Right atrium auricular region (tissue), 2 donors: ENCODE measurements at regions not wholly inside any gene's neighbourhood (a gene's known extent, or its start where the extent isn't known, plus 50 kb on each side); places are given as distances from the start of the nearest gene placed in this dataset.
A peak's percentile ranks its signal among the peaks of the same experiment; 100 is the strongest.

Experiments
- DNase-seq: peaks from one replicate; pipeline ENCODE4 v3.0.0-alpha.2; 2019; ENCODE audit warnings: low spot score
- H3K27ac ChIP-seq, 2 donors: fragments of 200-600 bp; sonication (generic); 1 replicate in 1 of 2; 2 replicates in 1 of 2; pipeline ENCODE4 v1.5.1; 2016 to 2019
- H3K27me3 ChIP-seq, 2 donors: fragments of 200-600 bp; sonication (generic); one replicate each; pipeline versions ENCODE4 v1.5.1 to v1.6.0; 2017 to 2019
- H3K36me3 ChIP-seq: fragments of 200-600 bp; sonication (generic); one replicate; pipeline ENCODE4 v1.5.1; 2016
- H3K4me1 ChIP-seq, 2 donors: fragments of 200-600 bp; sonication (generic); one replicate each; pipeline versions ENCODE4 v1.5.1 to v1.6.0; 2017 to 2019
- H3K4me3 ChIP-seq, 2 donors: fragments of 200-600 bp; sonication (generic); 1 replicate in 1 of 2; 2 replicates in 1 of 2; pipeline ENCODE4 v1.5.1; 2017 to 2019; ENCODE audit warnings: mild to moderate bottlenecking in 1 of 2, moderate library complexity in 1 of 2
- H3K9me3 ChIP-seq, 2 donors: fragments of 200-600 bp; sonication (generic); one replicate each; pipeline ENCODE4 v1.5.1; 2019
- TF ChIP-seq, protein P1 (sequence below), 2 donors: fragments of 200-600 bp; sonication (generic); IDR thresholded peaks; one replicate each; pipeline ENCODE4 v1.5.1; 2019; ENCODE audit warnings: antibody characterized with exemption in 2 of 2

GRCh38 chr11:97786961-97787360 is 1233.8 kb upstream of the CNTN5 start:
- TF ChIP-seq, protein P1, sequence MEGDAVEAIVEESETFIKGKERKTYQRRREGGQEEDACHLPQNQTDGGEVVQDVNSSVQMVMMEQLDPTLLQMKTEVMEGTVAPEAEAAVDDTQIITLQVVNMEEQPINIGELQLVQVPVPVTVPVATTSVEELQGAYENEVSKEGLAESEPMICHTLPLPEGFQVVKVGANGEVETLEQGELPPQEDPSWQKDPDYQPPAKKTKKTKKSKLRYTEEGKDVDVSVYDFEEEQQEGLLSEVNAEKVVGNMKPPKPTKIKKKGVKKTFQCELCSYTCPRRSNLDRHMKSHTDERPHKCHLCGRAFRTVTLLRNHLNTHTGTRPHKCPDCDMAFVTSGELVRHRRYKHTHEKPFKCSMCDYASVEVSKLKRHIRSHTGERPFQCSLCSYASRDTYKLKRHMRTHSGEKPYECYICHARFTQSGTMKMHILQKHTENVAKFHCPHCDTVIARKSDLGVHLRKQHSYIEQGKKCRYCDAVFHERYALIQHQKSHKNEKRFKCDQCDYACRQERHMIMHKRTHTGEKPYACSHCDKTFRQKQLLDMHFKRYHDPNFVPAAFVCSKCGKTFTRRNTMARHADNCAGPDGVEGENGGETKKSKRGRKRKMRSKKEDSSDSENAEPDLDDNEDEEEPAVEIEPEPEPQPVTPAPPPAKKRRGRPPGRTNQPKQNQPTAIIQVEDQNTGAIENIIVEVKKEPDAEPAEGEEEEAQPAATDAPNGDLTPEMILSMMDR (IDR thresholded peaks at IDR 0.05) = no peak

DNA sequence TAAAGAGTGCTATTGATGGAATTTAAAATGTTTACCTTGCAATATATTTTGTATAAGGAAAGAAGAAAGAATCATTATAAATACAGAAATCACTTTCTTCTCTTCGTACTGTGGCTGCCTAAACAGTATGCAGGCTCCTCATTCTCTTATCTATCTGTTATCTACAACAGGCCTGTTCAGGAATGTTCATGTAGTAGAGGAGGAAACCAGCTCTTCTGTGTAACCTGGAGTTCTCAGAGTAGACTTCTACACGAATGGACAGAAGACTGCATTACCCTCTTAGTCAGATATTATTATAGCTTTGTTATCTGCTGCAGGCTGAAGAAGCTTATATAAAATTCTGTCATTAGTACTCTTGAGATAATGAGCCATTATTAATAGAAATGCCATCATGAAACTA is 1225.9 kb upstream of the CNTN5 start:
- Histone ChIP-seq H3K27ac (no peak overlapping the region), H3K4me1 (no peaks in the 10 kb centered on the region), H3K36me3 (no peaks in the 10 kb centered on the region), H3K4me3 (no peak overlapping the region), H3K9me3 (no peaks in the 10 kb centered on the region), H3K27me3 (no peaks in the 10 kb centered on the region)
- TF ChIP-seq, protein P1 (IDR thresholded peaks at IDR 0.05) = no peak
- no peak for DNase-seq

More at GRCh38 chr11:97786961-97787360, 1233.8 kb upstream of the CNTN5 start:
- Histone ChIP-seq H3K4me1 (no peaks in the 10 kb centered on the region), H3K9me3 (peaks cover 0 to 11% of the 10 kb centered on the region in 2 donors), H3K36me3 (no peaks in the 10 kb centered on the region), H3K27ac (no peak overlapping the region), H3K27me3 (no peaks in the 10 kb centered on the region), H3K4me3 (no peak overlapping the region)
- DNase-seq = no peak

- TF ChIP-seq, protein P1 (IDR thresholded peaks at IDR 0.05) = no peak
- H3K27me3 ChIP-seq = no peaks in the 10 kb centered on the region
- no peak for DNase-seq
Observed at GRCh38 chr11:97800891-97801290, 1219.9 kb upstream of the CNTN5 start.

GRCh38 chr11:97814325-97814959 is 1206.3 kb upstream of the CNTN5 start:
- no peaks in the 10 kb centered on the region for H3K27me3 ChIP-seq
- H3K4me1 ChIP-seq = no peaks in the 10 kb centered on the region
- no peaks in the 10 kb centered on the region for H3K36me3 ChIP-seq
- TF ChIP-seq, protein P1 (IDR thresholded peaks at IDR 0.05) = no peak
- H3K27ac ChIP-seq = peak overlapping the region in 1 of 2 donors; percentile 4
- DNase-seq = no peak
- no peak overlapping the region for H3K4me3 ChIP-seq
- H3K9me3 ChIP-seq = peaks cover 0 to 18% of the 10 kb centered on the region in 2 donors

More at GRCh38 chr11:97800891-97801290, 1219.9 kb upstream of the CNTN5 start:
- no peak overlapping the region for H3K4me3 ChIP-seq
- H3K36me3 ChIP-seq = no peaks in the 10 kb centered on the region
- no peaks in the 10 kb centered on the region for H3K4me1 ChIP-seq
- no peak overlapping the region for H3K27ac ChIP-seq
- no peaks in the 10 kb centered on the region for H3K9me3 ChIP-seq

GRCh38 chr11:97815667-97816066 is 1205.1 kb upstream of the CNTN5 start:
- no peak overlapping the region for H3K27ac ChIP-seq
- no peaks in the 10 kb centered on the region for H3K27me3 ChIP-seq
- H3K36me3 ChIP-seq = no peaks in the 10 kb centered on the region
- TF ChIP-seq, protein P1 (IDR thresholded peaks at IDR 0.05) = no peak
- no peak overlapping the region for H3K4me3 ChIP-seq
- peaks cover 0 to 6% of the 10 kb centered on the region in 2 donors for H3K9me3 ChIP-seq
- no peaks in the 10 kb centered on the region for H3K4me1 ChIP-seq
- DNase-seq = no peak

DNA sequence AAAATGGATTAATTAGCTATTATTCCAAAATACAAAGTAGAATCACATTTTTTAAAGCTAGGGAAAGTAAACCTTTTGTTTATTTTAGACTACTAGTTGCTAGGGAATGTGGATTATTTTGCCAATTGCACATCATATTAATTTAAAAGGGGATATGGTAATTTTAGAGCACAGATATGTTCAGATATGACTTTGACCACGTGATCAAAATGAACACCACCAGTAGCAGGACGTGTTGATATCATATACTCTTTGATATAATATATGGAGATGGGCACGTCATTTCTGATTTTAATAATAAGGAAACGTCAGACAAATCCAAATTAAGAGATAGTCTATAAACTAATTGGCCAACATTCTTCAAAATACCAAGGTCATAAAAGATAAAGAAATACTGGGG is 1188.3 kb upstream of the CNTN5 start:
- Histone ChIP-seq H3K9me3 (no peaks in the 10 kb centered on the region), H3K4me3 (no peak overlapping the region), H3K27ac (no peak overlapping the region), H3K27me3 (no peaks in the 10 kb centered on the region), H3K36me3 (no peaks in the 10 kb centered on the region), H3K4me1 (no peaks in the 10 kb centered on the region)
- DNase-seq = no peak
- TF ChIP-seq, protein P1 (IDR thresholded peaks at IDR 0.05) = no peak
